ENCODE measurements at regions not wholly inside any gene's neighbourhood (a gene's known extent, or its start where the extent isn't known, plus 50 kb on each side); places are given as distances from the start of the nearest gene placed in this dataset.

- no peaks in the 10 kb centered on the region for H3K9me3 ChIP-seq (replicated peaks; ENCODE audit: control insufficient read depth, low read depth, low read length)
- peak; percentile 25 for DNase-seq
- H3K27ac ChIP-seq (ENCODE audit: low read length): no peak overlapping the region
- no peak overlapping the region for H3K4me3 ChIP-seq (ENCODE audit: low read length)
- no peaks in the 10 kb centered on the region for H3K36me3 ChIP-seq (ENCODE audit: control insufficient read depth, insufficient read depth, low read length)
- no peaks in the 10 kb centered on the region for H3K27me3 ChIP-seq (ENCODE audit: control insufficient read depth, insufficient read depth, low read length)
- no peaks in the 10 kb centered on the region for H3K4me1 ChIP-seq (ENCODE audit: control insufficient read depth, insufficient read depth, low read length)
- no CpG with 5 or more reads among the region's 5 CpGs for WGBS (ENCODE audit: insufficient coverage)
These were observed 80.7 kb upstream of the KRR1 start for GRCh38 chr12:75592086-75592485.

- H3K4me1 ChIP-seq (ENCODE audit: control insufficient read depth, insufficient read depth, low read length): no peaks in the 10 kb centered on the region
- no peaks in the 10 kb centered on the region for H3K9me3 ChIP-seq (replicated peaks; ENCODE audit: control insufficient read depth, low read depth, low read length)
- no peak overlapping the region for H3K27ac ChIP-seq (ENCODE audit: low read length)
- H3K36me3 ChIP-seq (ENCODE audit: control insufficient read depth, insufficient read depth, low read length): no peaks in the 10 kb centered on the region
- no peaks in the 10 kb centered on the region for H3K27me3 ChIP-seq (ENCODE audit: control insufficient read depth, insufficient read depth, low read length)
- no peak overlapping the region for H3K4me3 ChIP-seq (ENCODE audit: low read length)
- DNase-seq: peak; percentile 50
- no CpG with 5 or more reads among the region's 1 CpG for WGBS (ENCODE audit: insufficient coverage)
These were observed 80.2 kb upstream of the KRR1 start for GRCh38 chr12:75591628-75592027.

- WGBS (ENCODE audit: insufficient coverage): no CpG with 5 or more reads among the region's 2 CpGs
- DNase-seq: no peak
- Histone ChIP-seq H3K4me3 (ENCODE audit: low read length) (no peak overlapping the region), H3K9me3 (replicated peaks; ENCODE audit: control insufficient read depth, low read depth, low read length) (no peaks in the 10 kb centered on the region), H3K4me1 (ENCODE audit: control insufficient read depth, insufficient read depth, low read length) (no peaks in the 10 kb centered on the region), H3K27me3 (ENCODE audit: control insufficient read depth, insufficient read depth, low read length) (no peaks in the 10 kb centered on the region), H3K27ac (ENCODE audit: low read length) (no peak overlapping the region), H3K36me3 (ENCODE audit: control insufficient read depth, insufficient read depth, low read length) (no peaks in the 10 kb centered on the region)
These were observed 78.4 kb upstream of the KRR1 start for GRCh38 chr12:75589801-75590200.

GRCh38 chr12:75587340-75588106, 76.1 kb upstream of the KRR1 start:
- no peak for DNase-seq
- H3K36me3 ChIP-seq (ENCODE audit: control insufficient read depth, insufficient read depth, low read length): no peaks in the 10 kb centered on the region
- H3K4me3 ChIP-seq (ENCODE audit: low read length): no peak overlapping the region
- WGBS (ENCODE audit: insufficient coverage): no CpG with 5 or more reads among the region's 4 CpGs
- no peak overlapping the region for H3K27ac ChIP-seq (ENCODE audit: low read length)
- no peaks in the 10 kb centered on the region for H3K9me3 ChIP-seq (replicated peaks; ENCODE audit: control insufficient read depth, low read depth, low read length)
- H3K4me1 ChIP-seq (ENCODE audit: control insufficient read depth, insufficient read depth, low read length): no peaks in the 10 kb centered on the region
- no peaks in the 10 kb centered on the region for H3K27me3 ChIP-seq (ENCODE audit: control insufficient read depth, insufficient read depth, low read length)

- Histone ChIP-seq H3K4me3 (ENCODE audit: low read length) (no peak overlapping the region), H3K27me3 (ENCODE audit: control insufficient read depth, insufficient read depth, low read length) (no peaks in the 10 kb centered on the region), H3K27ac (ENCODE audit: low read length) (no peak overlapping the region), H3K9me3 (replicated peaks; ENCODE audit: control insufficient read depth, low read depth, low read length) (no peaks in the 10 kb centered on the region), H3K36me3 (ENCODE audit: control insufficient read depth, insufficient read depth, low read length) (no peaks in the 10 kb centered on the region), H3K4me1 (ENCODE audit: control insufficient read depth, insufficient read depth, low read length) (no peaks in the 10 kb centered on the region)
- no peak for DNase-seq
- WGBS (ENCODE audit: insufficient coverage): 60% methylated on average over 1 of the region's 4 CpGs
These were observed 73.9 kb upstream of the KRR1 start for GRCh38 chr12:75585330-75585729.

DNA sequence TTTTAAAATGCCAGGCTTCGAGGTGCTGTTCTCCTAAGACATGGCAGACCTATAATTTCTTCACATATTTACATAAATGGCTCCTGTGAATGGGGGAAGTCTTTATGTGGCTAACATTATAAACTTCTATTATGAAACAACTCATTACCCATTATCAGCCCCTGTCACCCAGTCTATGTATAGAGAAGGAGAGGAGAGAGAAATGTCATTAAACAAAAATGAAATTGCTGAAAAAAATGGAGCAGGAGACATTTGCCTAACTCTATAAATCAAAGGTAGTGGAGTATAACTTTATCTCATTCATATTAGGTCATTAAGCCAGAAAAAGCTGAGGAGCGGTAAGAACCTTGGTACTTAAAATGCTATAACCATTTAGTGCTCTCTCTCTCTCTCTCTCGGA, 71.9 kb upstream of the KRR1 start:
- Histone ChIP-seq H3K27me3 (ENCODE audit: control insufficient read depth, insufficient read depth, low read length) (no peaks in the 10 kb centered on the region), H3K9me3 (replicated peaks; ENCODE audit: control insufficient read depth, low read depth, low read length) (no peaks in the 10 kb centered on the region), H3K27ac (ENCODE audit: low read length) (no peak overlapping the region), H3K4me3 (ENCODE audit: low read length) (no peak overlapping the region), H3K36me3 (ENCODE audit: control insufficient read depth, insufficient read depth, low read length) (no peaks in the 10 kb centered on the region), H3K4me1 (ENCODE audit: control insufficient read depth, insufficient read depth, low read length) (no peaks in the 10 kb centered on the region)
- no peak for DNase-seq
- no CpG with 5 or more reads among the region's 3 CpGs for WGBS (ENCODE audit: insufficient coverage)

- WGBS (ENCODE audit: insufficient coverage): no CpG with 5 or more reads among the region's 3 CpGs
- no peak overlapping the region for H3K27ac ChIP-seq (ENCODE audit: low read length)
- no peaks in the 10 kb centered on the region for H3K27me3 ChIP-seq (ENCODE audit: control insufficient read depth, insufficient read depth, low read length)
- H3K36me3 ChIP-seq (ENCODE audit: control insufficient read depth, insufficient read depth, low read length): no peaks in the 10 kb centered on the region
- no peak overlapping the region for H3K4me3 ChIP-seq (ENCODE audit: low read length)
- no peaks in the 10 kb centered on the region for H3K4me1 ChIP-seq (ENCODE audit: control insufficient read depth, insufficient read depth, low read length)
- no peak for DNase-seq
- H3K9me3 ChIP-seq (replicated peaks; ENCODE audit: control insufficient read depth, low read depth, low read length): no peaks in the 10 kb centered on the region
These were observed 70.1 kb upstream of the KRR1 start for GRCh38 chr12:75581515-75581914.

- H3K36me3 ChIP-seq (ENCODE audit: control insufficient read depth, insufficient read depth, low read length): no peaks in the 10 kb centered on the region
- no peak overlapping the region for H3K4me3 ChIP-seq (ENCODE audit: low read length)
- no peak overlapping the region for H3K27ac ChIP-seq (ENCODE audit: low read length)
- H3K9me3 ChIP-seq (replicated peaks; ENCODE audit: control insufficient read depth, low read depth, low read length): no peaks in the 10 kb centered on the region
- WGBS (ENCODE audit: insufficient coverage): no CpG with 5 or more reads among the region's 3 CpGs
- no peaks in the 10 kb centered on the region for H3K4me1 ChIP-seq (ENCODE audit: control insufficient read depth, insufficient read depth, low read length)
- DNase-seq: no peak
- no peaks in the 10 kb centered on the region for H3K27me3 ChIP-seq (ENCODE audit: control insufficient read depth, insufficient read depth, low read length)
These were observed 68.1 kb upstream of the KRR1 start for GRCh38 chr12:75579552-75579951.

GRCh38 chr12:75578546-75578945, 67.1 kb upstream of the KRR1 start:
- no peak overlapping the region for H3K4me3 ChIP-seq (ENCODE audit: low read length)
- no peak overlapping the region for H3K27ac ChIP-seq (ENCODE audit: low read length)
- no peaks in the 10 kb centered on the region for H3K9me3 ChIP-seq (replicated peaks; ENCODE audit: control insufficient read depth, low read depth, low read length)
- H3K4me1 ChIP-seq (ENCODE audit: control insufficient read depth, insufficient read depth, low read length): no peaks in the 10 kb centered on the region
- no peaks in the 10 kb centered on the region for H3K36me3 ChIP-seq (ENCODE audit: control insufficient read depth, insufficient read depth, low read length)
- no CpG with 5 or more reads among the region's 2 CpGs for WGBS (ENCODE audit: insufficient coverage)
- DNase-seq: no peak
- no peaks in the 10 kb centered on the region for H3K27me3 ChIP-seq (ENCODE audit: control insufficient read depth, insufficient read depth, low read length)

DNA sequence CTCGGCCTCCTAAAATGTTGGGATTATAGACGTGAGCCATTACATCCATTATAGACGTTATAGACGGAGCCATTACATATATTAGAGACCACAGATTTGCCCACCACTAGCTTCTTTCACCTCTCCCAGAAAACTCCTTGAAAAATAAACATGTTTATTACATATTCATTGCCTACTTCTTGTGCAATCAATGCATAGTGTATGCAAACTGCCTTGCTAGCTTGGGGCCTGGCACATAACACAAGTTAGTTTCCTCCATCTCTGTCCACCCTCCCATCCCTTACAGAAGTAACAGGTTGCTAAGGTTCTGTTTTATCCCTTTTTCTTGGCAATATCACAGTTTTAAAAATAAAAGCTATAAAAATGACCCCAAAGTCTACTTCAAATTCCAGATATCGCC, 66.4 kb upstream of the KRR1 start:
- no peaks in the 10 kb centered on the region for H3K4me1 ChIP-seq (ENCODE audit: control insufficient read depth, insufficient read depth, low read length)
- no peak for DNase-seq
- no peak overlapping the region for H3K4me3 ChIP-seq (ENCODE audit: low read length)
- no peaks in the 10 kb centered on the region for H3K27me3 ChIP-seq (ENCODE audit: control insufficient read depth, insufficient read depth, low read length)
- H3K27ac ChIP-seq (ENCODE audit: low read length): no peak overlapping the region
- H3K9me3 ChIP-seq (replicated peaks; ENCODE audit: control insufficient read depth, low read depth, low read length): peaks cover under 1% of the 10 kb centered on the region
- WGBS (ENCODE audit: insufficient coverage): 92% methylated on average over 2 of the region's 5 CpGs
- no peaks in the 10 kb centered on the region for H3K36me3 ChIP-seq (ENCODE audit: control insufficient read depth, insufficient read depth, low read length)
